Skeletal muscle satellite cell (primary cell): ENCODE measurements at regions not wholly inside any gene's neighbourhood (a gene's known extent, or its start where the extent isn't known, plus 50 kb on each side); places are given as distances from the start of the nearest gene placed in this dataset.

Experiments
- H3K27me3 ChIP-seq: 2 replicates; pipeline ENCODE4 v1.7.0; 2013; ENCODE audit warnings: low read length; ENCODE audit not compliant: control insufficient read depth, insufficient read depth
- H3K36me3 ChIP-seq: 2 replicates; pipeline ENCODE4 v1.7.0; 2013; ENCODE audit warnings: mild to moderate bottlenecking, control low read depth, low read length; ENCODE audit not compliant: insufficient read depth
- H3K4me1 ChIP-seq: 2 replicates; pipeline ENCODE4 v1.7.0; 2013; ENCODE audit warnings: low read length; ENCODE audit not compliant: control insufficient read depth, insufficient read depth
- H3K4me2 ChIP-seq: 2 replicates; pipeline ENCODE4 v1.7.0; 2013; ENCODE audit warnings: mild to moderate bottlenecking, low read length
- H3K4me3 ChIP-seq: 2 replicates; pipeline ENCODE4 v1.7.0; 2013; ENCODE audit warnings: low read length
- H3K9ac ChIP-seq: 2 replicates; pipeline ENCODE4 v1.7.0; 2013; ENCODE audit warnings: mild to moderate bottlenecking, low read depth, low read length, moderate library complexity
- H3K9me3 ChIP-seq: replicated peaks from 2 replicates; pipeline ENCODE4 v1.7.0; 2013; ENCODE audit warnings: mild to moderate bottlenecking, control low read depth, low read length

DNA sequence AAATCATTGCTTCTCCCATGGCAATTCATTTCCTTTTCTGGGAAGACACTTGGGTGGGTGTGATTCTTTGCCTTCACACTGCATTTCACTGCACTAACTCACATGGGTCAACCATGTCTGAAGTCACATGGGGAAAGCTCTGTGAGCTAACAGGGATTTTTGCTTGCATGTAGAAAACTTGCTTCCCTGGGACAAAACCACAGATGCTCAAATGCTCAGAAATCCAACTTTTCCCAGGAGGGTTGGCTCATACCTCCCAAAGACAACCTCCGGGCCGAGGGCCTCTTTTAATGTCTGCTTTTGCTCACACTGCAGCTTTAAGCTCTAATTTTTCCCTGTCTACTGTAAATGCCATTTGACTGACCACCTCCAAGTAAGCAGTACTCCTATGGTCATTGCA lies 1695.2 kb downstream of the STIM2 start:
- H3K36me3 ChIP-seq: no peaks in the 10 kb centered on the region
- no peak overlapping the region for H3K9ac ChIP-seq
- H3K27me3 ChIP-seq: no peaks in the 10 kb centered on the region
- no peaks in the 10 kb centered on the region for H3K4me1 ChIP-seq
- no peak overlapping the region for H3K4me2 ChIP-seq
- no peaks in the 10 kb centered on the region for H3K9me3 ChIP-seq
- H3K4me3 ChIP-seq: no peak overlapping the region

DNA sequence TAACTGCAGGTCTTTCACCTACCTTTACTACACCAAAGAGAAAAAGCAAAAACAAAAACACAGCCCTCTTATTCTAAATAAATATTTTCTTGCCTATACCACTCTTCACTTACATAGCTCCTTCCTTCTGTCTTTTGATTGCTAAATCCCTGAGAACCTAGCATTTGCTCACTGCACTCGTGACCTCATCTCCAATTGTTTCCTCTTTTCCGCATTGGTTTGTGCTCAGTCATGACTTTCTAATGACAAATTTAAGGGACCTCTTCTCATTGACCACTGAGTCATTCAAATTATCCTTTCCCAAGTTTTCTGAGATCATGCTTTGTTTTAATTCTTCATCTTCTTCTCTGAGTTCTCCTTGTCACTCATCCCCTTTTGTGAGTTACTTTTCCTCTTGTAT lies 1697.1 kb downstream of the STIM2 start:
- Histone ChIP-seq H3K36me3 (no peaks in the 10 kb centered on the region), H3K4me1 (no peaks in the 10 kb centered on the region), H3K4me2 (no peak overlapping the region), H3K27me3 (no peaks in the 10 kb centered on the region), H3K4me3 (no peak overlapping the region), H3K9me3 (no peaks in the 10 kb centered on the region), H3K9ac (no peak overlapping the region)

DNA sequence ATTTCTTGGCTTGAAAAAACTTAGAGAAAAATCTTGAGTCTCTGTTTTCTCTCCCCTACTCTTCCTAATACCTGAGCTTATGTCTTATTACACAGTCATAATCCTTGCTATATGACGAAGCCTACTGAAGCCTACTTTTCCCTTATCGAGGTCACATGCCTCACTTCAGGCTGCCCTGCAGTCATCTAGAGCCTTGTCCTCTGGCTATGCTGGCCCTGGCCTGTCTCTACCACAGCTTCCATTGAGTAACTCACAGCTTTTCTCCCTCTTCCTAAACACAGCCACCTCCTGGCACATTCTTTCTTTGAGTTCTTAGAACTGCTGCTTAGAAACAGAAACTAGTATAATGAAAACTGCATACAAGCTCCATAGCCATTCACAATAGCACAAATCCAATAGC lies 1698.3 kb downstream of the STIM2 start:
- Histone ChIP-seq H3K4me2 (no peak overlapping the region), H3K36me3 (no peaks in the 10 kb centered on the region), H3K4me1 (no peaks in the 10 kb centered on the region), H3K9ac (no peak overlapping the region), H3K4me3 (no peak overlapping the region), H3K9me3 (no peaks in the 10 kb centered on the region), H3K27me3 (no peaks in the 10 kb centered on the region)

DNA sequence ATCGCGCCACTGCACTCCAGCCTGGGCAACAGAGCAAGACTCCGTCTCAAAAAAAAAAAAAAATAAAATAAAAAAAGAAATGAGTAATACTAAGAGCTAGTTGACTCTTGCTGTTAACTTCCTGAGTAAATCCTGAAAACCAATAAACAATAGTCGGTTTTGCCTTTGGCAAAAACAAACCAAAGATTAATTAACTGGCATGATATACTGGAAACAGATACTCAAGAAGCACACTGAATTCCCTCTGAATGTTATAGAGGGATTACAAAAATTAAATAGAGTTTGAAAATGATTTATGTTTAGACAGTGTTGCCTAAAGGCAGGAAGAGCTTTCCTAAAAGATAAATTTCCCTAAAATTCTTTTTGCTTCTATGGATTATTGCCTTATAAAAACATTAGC lies 1702.3 kb downstream of the STIM2 start:
- H3K4me3 ChIP-seq: no peak overlapping the region
- H3K4me1 ChIP-seq: no peaks in the 10 kb centered on the region

DNA sequence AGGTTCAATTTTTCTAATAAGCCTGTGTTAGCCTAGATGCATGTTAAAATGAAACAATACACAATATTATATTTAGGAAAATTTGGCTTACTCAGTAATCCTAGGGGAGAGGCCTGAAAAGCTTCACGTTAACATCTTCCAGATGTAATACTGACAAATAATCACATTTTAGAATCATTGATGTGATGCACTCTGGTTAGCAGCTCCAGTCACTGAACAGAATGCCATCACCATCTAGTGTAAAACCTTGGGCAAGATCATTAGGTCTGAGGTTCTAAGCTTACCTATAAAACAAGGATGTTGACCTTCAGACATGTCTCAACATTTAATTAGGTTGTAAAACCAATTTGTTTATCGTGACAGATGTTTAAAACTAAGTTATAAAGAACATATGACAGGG lies 1704.8 kb downstream of the STIM2 start:
- no peak overlapping the region for H3K9ac ChIP-seq
- no peaks in the 10 kb centered on the region for H3K4me1 ChIP-seq
- no peak overlapping the region for H3K4me2 ChIP-seq
- H3K36me3 ChIP-seq: no peaks in the 10 kb centered on the region
- H3K4me3 ChIP-seq: no peak overlapping the region
- no peaks in the 10 kb centered on the region for H3K9me3 ChIP-seq
- no peaks in the 10 kb centered on the region for H3K27me3 ChIP-seq

More for the DNA sequence above, 1702.3 kb downstream of the STIM2 start:
- H3K27me3 ChIP-seq: no peaks in the 10 kb centered on the region
- H3K4me2 ChIP-seq: no peak overlapping the region
- no peaks in the 10 kb centered on the region for H3K9me3 ChIP-seq
- H3K36me3 ChIP-seq: no peaks in the 10 kb centered on the region
- no peak overlapping the region for H3K9ac ChIP-seq

DNA sequence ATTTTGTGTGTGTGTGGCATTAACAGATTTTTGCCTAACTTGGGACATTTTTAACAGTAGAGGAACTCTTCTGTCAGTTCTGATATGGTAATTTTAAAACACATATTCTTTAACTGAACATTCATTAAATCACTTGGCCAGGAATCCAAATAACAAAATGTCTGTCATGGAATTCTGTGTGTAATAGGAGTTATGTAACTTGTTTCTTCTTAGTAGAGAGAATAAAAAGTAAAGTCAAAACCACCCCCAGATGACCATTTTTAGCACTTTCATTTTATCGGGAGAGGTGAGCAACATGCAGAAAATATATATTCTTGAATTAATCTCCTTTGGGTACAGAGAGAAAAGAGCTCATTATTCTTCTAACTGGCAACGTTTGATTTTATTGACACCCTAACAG lies 1740.3 kb downstream of the STIM2 start:
- H3K4me3 ChIP-seq: no peak overlapping the region

DNA sequence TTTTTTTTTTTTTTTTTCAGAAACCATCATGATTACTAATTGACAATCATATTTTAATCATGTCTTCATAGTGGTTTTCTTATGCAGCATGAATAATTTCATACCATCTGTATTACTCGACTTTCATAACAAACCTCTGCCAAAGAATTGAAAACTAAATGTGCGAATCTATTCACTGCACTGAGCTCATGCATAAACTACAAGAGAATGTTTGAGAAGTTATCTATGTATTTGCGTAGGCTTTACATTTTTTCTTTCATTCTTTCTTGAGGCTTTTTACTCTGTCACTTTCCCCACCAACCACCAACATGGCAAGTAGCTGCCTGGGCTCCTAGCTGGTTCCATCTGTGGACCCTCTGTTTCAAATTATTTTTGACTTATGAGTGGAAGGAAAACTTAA lies 1761.0 kb downstream of the STIM2 start:
- H3K27me3 ChIP-seq: no peaks in the 10 kb centered on the region

More for the DNA sequence above, 1740.3 kb downstream of the STIM2 start:
- Histone ChIP-seq H3K4me1 (no peaks in the 10 kb centered on the region), H3K36me3 (no peaks in the 10 kb centered on the region), H3K27me3 (no peaks in the 10 kb centered on the region), H3K9me3 (no peaks in the 10 kb centered on the region), H3K4me2 (no peak overlapping the region), H3K9ac (no peak overlapping the region)

DNA sequence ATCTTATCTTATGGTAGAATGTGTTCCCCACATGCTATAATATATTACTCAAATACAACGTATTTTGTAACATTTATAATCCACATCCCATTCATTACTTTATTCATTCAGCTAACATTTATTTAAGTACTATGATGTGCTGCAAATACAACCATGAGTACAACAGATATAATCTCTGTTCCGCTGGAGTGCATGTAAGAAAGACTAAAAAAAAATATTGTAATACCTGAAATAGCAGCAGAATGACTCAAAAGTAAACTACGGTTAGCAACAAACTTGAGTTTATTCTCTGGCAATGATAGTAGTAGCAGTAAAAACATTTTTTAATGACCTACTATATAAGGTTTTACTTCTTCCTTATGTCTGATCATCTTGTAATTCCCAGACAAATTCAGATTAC lies 1776.3 kb downstream of the STIM2 start:
- no peaks in the 10 kb centered on the region for H3K27me3 ChIP-seq
- H3K4me2 ChIP-seq: no peak overlapping the region
- H3K9ac ChIP-seq: no peak overlapping the region
- no peak overlapping the region for H3K4me3 ChIP-seq
- no peaks in the 10 kb centered on the region for H3K36me3 ChIP-seq
- H3K9me3 ChIP-seq: no peaks in the 10 kb centered on the region
- H3K4me1 ChIP-seq: no peaks in the 10 kb centered on the region

More for the DNA sequence above, 1761.0 kb downstream of the STIM2 start:
- Histone ChIP-seq H3K36me3 (no peaks in the 10 kb centered on the region), H3K4me2 (no peak overlapping the region), H3K9me3 (no peaks in the 10 kb centered on the region), H3K9ac (no peak overlapping the region), H3K4me3 (no peak overlapping the region), H3K4me1 (no peaks in the 10 kb centered on the region)

DNA sequence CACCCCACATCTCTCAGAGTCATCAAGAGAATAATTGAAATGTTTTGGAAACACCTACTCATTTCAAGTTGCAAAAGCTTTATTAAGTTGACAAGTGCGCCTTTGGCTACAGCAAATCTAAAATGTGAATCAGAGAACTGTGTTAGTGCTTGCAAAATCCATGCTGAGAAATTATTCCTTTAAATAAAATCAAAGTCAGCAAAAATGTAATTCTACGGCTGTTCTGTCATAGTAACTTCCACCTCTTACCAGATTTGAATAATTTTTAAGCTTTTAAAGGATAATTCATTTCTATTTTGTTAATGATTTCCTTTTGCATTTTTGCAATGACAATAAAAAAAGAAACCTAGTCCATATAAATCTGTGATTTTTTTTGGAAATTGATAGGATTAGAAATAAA lies 1779.1 kb downstream of the STIM2 start:
- Histone ChIP-seq H3K36me3 (no peaks in the 10 kb centered on the region), H3K9ac (no peak overlapping the region), H3K27me3 (no peaks in the 10 kb centered on the region), H3K4me2 (no peak overlapping the region), H3K4me3 (no peak overlapping the region), H3K9me3 (no peaks in the 10 kb centered on the region), H3K4me1 (no peaks in the 10 kb centered on the region)

DNA sequence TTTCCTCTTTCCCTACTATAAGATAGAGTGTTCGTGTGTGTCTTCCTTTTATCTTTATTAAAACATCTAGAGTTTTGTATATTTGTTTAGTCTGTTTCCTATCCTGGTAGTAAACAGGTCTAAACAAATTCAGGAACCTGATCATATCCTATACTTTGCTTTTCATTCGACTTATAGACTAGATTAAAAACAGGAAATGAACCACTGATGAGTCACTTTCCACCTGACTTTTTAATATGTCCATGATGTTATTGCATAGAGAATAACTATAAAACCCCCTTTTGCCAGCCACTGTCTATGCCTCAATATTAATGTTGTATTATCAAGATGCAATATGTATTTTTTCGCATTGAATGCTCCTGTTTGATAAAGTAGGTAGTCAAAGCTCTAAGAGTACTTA lies 1794.0 kb downstream of the STIM2 start:
- Histone ChIP-seq H3K9me3 (no peaks in the 10 kb centered on the region), H3K4me1 (peaks cover 5% of the 10 kb centered on the region)

DNA sequence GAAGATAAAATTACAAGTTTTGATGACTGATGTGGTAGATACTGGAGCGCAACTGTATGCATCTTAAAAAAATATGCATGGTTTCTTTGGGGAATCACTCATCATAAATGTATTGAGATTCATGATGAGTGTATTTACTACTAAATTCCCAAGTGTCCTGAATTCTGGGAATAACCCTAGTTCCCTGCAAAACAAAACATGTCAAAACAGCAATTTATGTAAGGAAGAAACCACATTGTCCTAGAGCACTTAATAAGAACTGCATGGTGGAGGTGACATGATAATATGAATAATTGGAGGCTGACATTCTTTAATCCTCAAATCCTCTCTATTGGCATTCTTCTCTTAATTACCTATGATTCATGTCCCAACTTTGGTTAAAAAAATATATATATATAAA lies 1804.7 kb downstream of the STIM2 start:
- Histone ChIP-seq H3K9ac (no peak overlapping the region), H3K36me3 (no peaks in the 10 kb centered on the region), H3K4me1 (no peaks in the 10 kb centered on the region), H3K4me3 (no peak overlapping the region), H3K4me2 (no peak overlapping the region), H3K27me3 (no peaks in the 10 kb centered on the region), H3K9me3 (no peaks in the 10 kb centered on the region)

More for the DNA sequence above, 1794.0 kb downstream of the STIM2 start:
- H3K4me2 ChIP-seq: no peak overlapping the region
- H3K27me3 ChIP-seq: no peaks in the 10 kb centered on the region
- H3K36me3 ChIP-seq: no peaks in the 10 kb centered on the region
- no peak overlapping the region for H3K9ac ChIP-seq
- no peak overlapping the region for H3K4me3 ChIP-seq

DNA sequence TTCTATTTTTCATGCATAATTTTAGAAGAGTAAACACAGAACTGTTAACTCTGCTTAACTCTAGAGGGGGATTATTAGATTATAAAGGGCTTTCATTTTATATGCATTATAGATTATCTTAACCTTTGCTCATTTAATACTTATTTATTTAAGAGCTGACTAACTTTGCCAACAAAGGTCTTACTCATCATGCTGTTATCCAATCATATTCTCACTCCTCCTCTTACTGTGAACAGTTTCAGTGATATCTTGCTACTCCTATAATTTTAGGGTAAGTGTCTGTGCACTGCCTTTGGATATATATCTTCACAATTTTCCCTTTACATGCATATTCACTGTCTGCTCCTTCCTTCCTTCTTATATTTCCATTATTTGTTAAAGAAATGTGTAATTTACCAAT lies 1814.9 kb downstream of the STIM2 start:
- Histone ChIP-seq H3K36me3 (no peaks in the 10 kb centered on the region), H3K27me3 (no peaks in the 10 kb centered on the region), H3K9ac (no peak overlapping the region), H3K4me2 (no peak overlapping the region), H3K9me3 (no peaks in the 10 kb centered on the region), H3K4me1 (peaks cover 9% of the 10 kb centered on the region), H3K4me3 (no peak overlapping the region)
